ENCODE measurements at regions not wholly inside any gene's neighbourhood (a gene's known extent, or its start where the extent isn't known, plus 50 kb on each side); places are given as distances from the start of the nearest gene placed in this dataset.

DNA sequence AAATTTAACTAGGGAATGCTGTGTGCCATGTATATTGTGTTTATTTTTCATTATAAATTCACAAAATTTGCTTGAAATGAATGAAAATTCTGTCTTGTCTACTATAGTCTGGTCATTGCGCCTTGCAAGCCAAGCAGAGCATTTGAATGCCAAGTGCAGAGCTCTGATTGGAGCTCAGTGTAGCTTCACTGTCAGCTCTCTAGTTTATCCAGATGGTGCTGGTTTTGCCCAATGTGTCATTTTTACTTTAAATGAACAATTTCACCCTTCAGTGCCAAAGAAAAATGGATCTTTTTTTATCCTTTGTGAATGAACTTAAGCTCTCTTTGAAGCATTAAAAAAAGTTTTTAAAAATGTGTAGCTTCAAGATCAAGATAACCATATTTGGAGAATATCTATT lies 225.6 kb upstream of the CACNA2D1 start:
- Histone ChIP-seq H2AFZ (ENCODE audit: low read depth, low read length, severe bottlenecking) (no peak overlapping the region), H3K4me3 (ENCODE audit: insufficient read depth, low read length, poor library complexity, severe bottlenecking) (no peak overlapping the region), H3K27me3 (ENCODE audit: low read length) (no peaks in the 10 kb centered on the region), H3K79me2 (ENCODE audit: insufficient read depth, low read length) (no peaks in the 10 kb centered on the region), H3K9me2 (replicated peaks; ENCODE audit: insufficient read depth, low read length) (no peaks in the 10 kb centered on the region), H3K27ac (ENCODE audit: low read depth, low read length) (no peak overlapping the region), H4K20me1 (ENCODE audit: low read depth, low read length) (no peaks in the 10 kb centered on the region), H3K9ac (ENCODE audit: low read length) (no peak overlapping the region), H3F3A (ENCODE audit: insufficient read depth) (no peaks in the 10 kb centered on the region), H3K36me3 (ENCODE audit: low read length) (no peaks in the 10 kb centered on the region), H3K4me2 (ENCODE audit: low read depth, low read length, poor library complexity, severe bottlenecking) (no peak overlapping the region), H3K9me3 (ENCODE audit: insufficient read depth, low read length) (no peaks in the 10 kb centered on the region)
- TF ChIP-seq EZH2phosphoT487 (conservative IDR thresholded peaks at IDR 0.05; ENCODE audit: low read length): no peak
- TF ChIP-seq, protein P1, sequence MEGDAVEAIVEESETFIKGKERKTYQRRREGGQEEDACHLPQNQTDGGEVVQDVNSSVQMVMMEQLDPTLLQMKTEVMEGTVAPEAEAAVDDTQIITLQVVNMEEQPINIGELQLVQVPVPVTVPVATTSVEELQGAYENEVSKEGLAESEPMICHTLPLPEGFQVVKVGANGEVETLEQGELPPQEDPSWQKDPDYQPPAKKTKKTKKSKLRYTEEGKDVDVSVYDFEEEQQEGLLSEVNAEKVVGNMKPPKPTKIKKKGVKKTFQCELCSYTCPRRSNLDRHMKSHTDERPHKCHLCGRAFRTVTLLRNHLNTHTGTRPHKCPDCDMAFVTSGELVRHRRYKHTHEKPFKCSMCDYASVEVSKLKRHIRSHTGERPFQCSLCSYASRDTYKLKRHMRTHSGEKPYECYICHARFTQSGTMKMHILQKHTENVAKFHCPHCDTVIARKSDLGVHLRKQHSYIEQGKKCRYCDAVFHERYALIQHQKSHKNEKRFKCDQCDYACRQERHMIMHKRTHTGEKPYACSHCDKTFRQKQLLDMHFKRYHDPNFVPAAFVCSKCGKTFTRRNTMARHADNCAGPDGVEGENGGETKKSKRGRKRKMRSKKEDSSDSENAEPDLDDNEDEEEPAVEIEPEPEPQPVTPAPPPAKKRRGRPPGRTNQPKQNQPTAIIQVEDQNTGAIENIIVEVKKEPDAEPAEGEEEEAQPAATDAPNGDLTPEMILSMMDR (IDR thresholded peaks at IDR 0.05; ENCODE audit: insufficient read depth, low read length, poor library complexity, severe bottlenecking): no peak

DNA sequence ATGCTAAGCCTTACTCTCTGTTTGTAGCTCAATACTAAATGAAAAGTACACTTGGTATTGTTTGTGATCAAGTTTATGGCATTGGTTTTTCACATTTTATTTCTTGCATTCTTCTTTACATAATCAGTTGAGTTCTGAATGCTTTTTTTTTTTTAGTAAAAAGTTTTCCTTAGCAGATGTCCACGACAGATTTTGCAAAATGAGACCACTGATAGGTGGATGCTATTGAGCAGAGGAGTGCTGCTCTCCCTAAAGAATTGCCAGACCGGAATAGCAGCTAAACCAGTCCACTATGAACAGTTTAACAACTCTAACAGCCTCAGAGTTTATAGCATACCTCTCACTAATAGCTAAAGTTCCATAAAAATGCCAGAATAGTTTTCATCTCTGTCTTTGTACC lies 225.1 kb upstream of the CACNA2D1 start:
- Histone ChIP-seq H2AFZ (ENCODE audit: low read depth, low read length, severe bottlenecking) (no peak overlapping the region), H3K79me2 (ENCODE audit: insufficient read depth, low read length) (no peaks in the 10 kb centered on the region), H3K9me2 (replicated peaks; ENCODE audit: insufficient read depth, low read length) (no peaks in the 10 kb centered on the region), H3K9me3 (ENCODE audit: insufficient read depth, low read length) (no peaks in the 10 kb centered on the region), H3K4me3 (ENCODE audit: insufficient read depth, low read length, poor library complexity, severe bottlenecking) (no peak overlapping the region), H3K27ac (ENCODE audit: low read depth, low read length) (no peak overlapping the region), H3K36me3 (ENCODE audit: low read length) (no peaks in the 10 kb centered on the region), H3K27me3 (ENCODE audit: low read length) (no peaks in the 10 kb centered on the region), H4K20me1 (ENCODE audit: low read depth, low read length) (no peaks in the 10 kb centered on the region), H3K9ac (ENCODE audit: low read length) (no peak overlapping the region), H3F3A (ENCODE audit: insufficient read depth) (no peaks in the 10 kb centered on the region), H3K4me2 (ENCODE audit: low read depth, low read length, poor library complexity, severe bottlenecking) (no peak overlapping the region)
- TF ChIP-seq, protein P1 (IDR thresholded peaks at IDR 0.05; ENCODE audit: insufficient read depth, low read length, poor library complexity, severe bottlenecking): no peak
- TF ChIP-seq EZH2phosphoT487 (conservative IDR thresholded peaks at IDR 0.05; ENCODE audit: low read length): no peak

DNA sequence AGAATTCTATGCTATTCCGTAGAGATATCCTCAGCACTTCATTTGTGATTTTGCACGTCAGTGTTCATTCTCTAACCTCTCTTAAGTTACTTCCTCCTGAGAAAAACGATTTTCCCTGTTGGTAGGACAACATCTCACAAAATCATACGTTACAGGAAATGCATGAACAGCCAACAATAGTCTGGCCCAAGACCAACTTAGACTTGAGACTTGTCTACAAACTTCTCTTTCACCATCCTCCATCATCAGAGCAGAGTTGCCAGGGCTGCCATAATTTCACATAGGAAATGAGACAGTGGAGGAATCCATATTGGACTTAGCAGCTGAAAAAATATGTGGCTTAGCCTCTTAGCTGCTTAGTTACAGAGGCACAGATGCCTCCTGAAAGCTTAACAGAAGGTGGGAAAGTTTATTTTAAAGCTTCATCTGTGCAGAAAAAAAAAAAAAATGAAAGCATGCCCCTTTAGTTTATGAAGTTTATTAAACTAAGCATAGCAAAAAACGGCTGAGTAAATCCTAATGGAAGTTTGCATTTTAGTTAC lies 222.5 kb upstream of the CACNA2D1 start:
- H2AFZ ChIP-seq (ENCODE audit: low read depth, low read length, severe bottlenecking): no peak overlapping the region
- TF ChIP-seq EZH2phosphoT487 (conservative IDR thresholded peaks at IDR 0.05; ENCODE audit: low read length): no peak
- TF ChIP-seq, protein P1 (IDR thresholded peaks at IDR 0.05; ENCODE audit: insufficient read depth, low read length, poor library complexity, severe bottlenecking): no peak
- H3K36me3 ChIP-seq (ENCODE audit: low read length): no peaks in the 10 kb centered on the region
- no peaks in the 10 kb centered on the region for H3F3A ChIP-seq (ENCODE audit: insufficient read depth)
- H3K9me3 ChIP-seq (ENCODE audit: insufficient read depth, low read length): no peaks in the 10 kb centered on the region
- H3K9me2 ChIP-seq (replicated peaks; ENCODE audit: insufficient read depth, low read length): no peaks in the 10 kb centered on the region
- no peaks in the 10 kb centered on the region for H4K20me1 ChIP-seq (ENCODE audit: low read depth, low read length)
- H3K9ac ChIP-seq (ENCODE audit: low read length): no peak overlapping the region
- no peaks in the 10 kb centered on the region for H3K27me3 ChIP-seq (ENCODE audit: low read length)
- no peak overlapping the region for H3K4me2 ChIP-seq (ENCODE audit: low read depth, low read length, poor library complexity, severe bottlenecking)
- no peak overlapping the region for H3K4me3 ChIP-seq (ENCODE audit: insufficient read depth, low read length, poor library complexity, severe bottlenecking)
- H3K79me2 ChIP-seq (ENCODE audit: insufficient read depth, low read length): no peaks in the 10 kb centered on the region
- no peak overlapping the region for H3K27ac ChIP-seq (ENCODE audit: low read depth, low read length)
